A549 (cell line): ENCODE measurements at regions not wholly inside any gene's neighbourhood (a gene's known extent, or its start where the extent isn't known, plus 50 kb on each side); places are given as distances from the start of the nearest gene placed in this dataset.

Experiments used
- BCL3 ChIP-seq: fragments of >200 bp; sonication (Bioruptor Twin); formaldehyde crosslinking; IDR thresholded peaks from 3 replicates; pipeline ENCODE4 v1.6.1; 2016
- CEBPB ChIP-seq, 2 experiments: fragments of >200 bp in 1 of 2; sonication (Bioruptor Twin) in 1 of 2; formaldehyde crosslinking in 1 of 2; IDR thresholded peaks; 2 replicates each; pipeline ENCODE4 v1.6.1; 2012 to 2016
- CTCF ChIP-seq: fragments of >200 bp; sonication (Bioruptor Twin); formaldehyde crosslinking; IDR thresholded peaks from 3 replicates; pipeline ENCODE4 v1.5.1; 2016
- ELK1 ChIP-seq: fragments of 150-350 bp; IDR thresholded peaks from 2 replicates; pipeline ENCODE4 v1.6.1; 2014; ENCODE audit warnings: low read depth, mild to moderate bottlenecking, low read length
- FOSL2 ChIP-seq, 2 experiments: fragments of 450-650 bp in 1 of 2; fragments of >200 bp in 1 of 2; sonication (Bioruptor Twin) in 1 of 2; formaldehyde crosslinking; IDR thresholded peaks; 2 replicates each; pipeline versions ENCODE4 v1.5.0 to v1.6.1; 2016 to 2020; ENCODE audit warnings: mild to moderate bottlenecking in 1 of 2, moderate library complexity in 1 of 2
- HOXA7 ChIP-seq: fragments of 250-450 bp; sonication (Bioruptor Pico); IDR thresholded peaks from 2 replicates; pipeline ENCODE4 v1.5.0; 2020; ENCODE audit warnings: mild to moderate bottlenecking, moderate library complexity
- KDM1A ChIP-seq: fragments of 200-600 bp; sonication (generic); IDR thresholded peaks from 2 replicates; pipeline ENCODE4 v1.6.1; 2016; ENCODE audit warnings: low read depth, mild to moderate bottlenecking
- NPAS2 ChIP-seq: fragments of 250-450 bp; sonication (Bioruptor Pico); IDR thresholded peaks from 2 replicates; pipeline ENCODE4 v1.8.0; 2022; ENCODE audit warnings: mild to moderate bottlenecking, moderate library complexity, borderline replicate concordance
- PHF8 ChIP-seq: fragments of 200-600 bp; sonication (generic); IDR thresholded peaks from 2 replicates; pipeline ENCODE4 v1.6.1; 2016; ENCODE audit warnings: low read depth, mild to moderate bottlenecking, antibody characterized with exemption, moderate library complexity, borderline replicate concordance
- POLR2A ChIP-seq: IDR thresholded peaks from 2 replicates; pipeline ENCODE4 v1.6.1; 2012; ENCODE audit warnings: mild to moderate bottlenecking, low read length
- RAD21 ChIP-seq, 2 experiments: fragments of >200 bp in 1 of 2; sonication (Bioruptor Twin) in 1 of 2; formaldehyde crosslinking in 1 of 2; IDR thresholded peaks in 1 of 2; conservative IDR thresholded peaks in 1 of 2; 2 replicates in 1 of 2; 3 replicates in 1 of 2; pipeline ENCODE4 v1.6.1; 2012 to 2018; ENCODE audit warnings: inconsistent platforms in 1 of 2
- RFX5 ChIP-seq: fragments of 450-650 bp; IDR thresholded peaks from 2 replicates; pipeline ENCODE4 v1.7.1; 2014; ENCODE audit warnings: antibody characterized with exemption, mild to moderate bottlenecking, moderate library complexity
- SMC3 ChIP-seq: fragments of >200 bp; sonication (Bioruptor Twin); formaldehyde crosslinking; IDR thresholded peaks from 3 replicates; pipeline ENCODE4 v1.6.1; 2018; ENCODE audit warnings: inconsistent platforms
- TF ChIP-seq, protein P1 (sequence below): fragments of 450-650 bp; IDR thresholded peaks from 2 replicates; pipeline ENCODE4 v1.6.1; 2014; ENCODE audit warnings: antibody characterized with exemption

DNA sequence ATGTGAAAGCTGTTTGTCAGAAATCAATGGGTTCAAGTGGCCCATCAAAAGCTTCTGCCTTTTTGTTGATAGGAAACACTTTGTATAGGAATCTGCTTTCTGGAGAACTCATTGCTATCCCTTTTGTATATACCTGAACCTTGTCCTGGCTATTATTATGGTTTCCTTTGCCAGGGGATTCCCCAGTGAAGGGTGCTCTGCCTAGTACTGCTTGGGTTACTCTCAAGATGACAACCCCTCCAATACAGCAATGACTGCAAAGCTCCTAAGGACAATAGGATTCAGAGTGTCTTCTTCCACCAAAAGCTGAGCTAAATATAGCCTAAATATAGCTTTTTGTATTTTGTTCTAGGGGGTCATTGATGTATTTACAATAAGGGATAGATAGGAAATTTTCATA, 54.0 kb upstream of the PTPRK start:
- TF ChIP-seq, protein P1, sequence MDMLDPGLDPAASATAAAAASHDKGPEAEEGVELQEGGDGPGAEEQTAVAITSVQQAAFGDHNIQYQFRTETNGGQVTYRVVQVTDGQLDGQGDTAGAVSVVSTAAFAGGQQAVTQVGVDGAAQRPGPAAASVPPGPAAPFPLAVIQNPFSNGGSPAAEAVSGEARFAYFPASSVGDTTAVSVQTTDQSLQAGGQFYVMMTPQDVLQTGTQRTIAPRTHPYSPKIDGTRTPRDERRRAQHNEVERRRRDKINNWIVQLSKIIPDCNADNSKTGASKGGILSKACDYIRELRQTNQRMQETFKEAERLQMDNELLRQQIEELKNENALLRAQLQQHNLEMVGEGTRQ, result no peak
- no peak for TF ChIP-seq FOSL2 (IDR thresholded peaks at IDR 0.05)
- TF ChIP-seq FOSL2 (CRISPR knock-in tag; IDR thresholded peaks at IDR 0.05), result no peak
- TF ChIP-seq SMC3, result no peak
- no peak for TF ChIP-seq POLR2A
- no peak for TF ChIP-seq CTCF
- no peak for TF ChIP-seq CEBPB (IDR thresholded peaks at IDR 0.05)
- TF ChIP-seq BCL3, result no peak
- TF ChIP-seq ELK1, result no peak
- no peak for TF ChIP-seq PHF8
- TF ChIP-seq KDM1A, result no peak
- no peak for TF ChIP-seq HOXA7 (CRISPR knock-in tag)
- TF ChIP-seq RAD21 (conservative IDR thresholded peaks at IDR 0.05 in 1 of 2, IDR thresholded peaks at IDR 0.05 in 1 of 2), result no peak
- TF ChIP-seq NPAS2 (CRISPR knock-in tag), result no peak
- no peak for TF ChIP-seq RFX5
